ENCODE measurements at regions not wholly inside any gene's neighbourhood (a gene's known extent, or its start where the extent isn't known, plus 50 kb on each side); places are given as distances from the start of the nearest gene placed in this dataset.

GRCh38 chr2:209351636-209352035, 72.2 kb upstream of the MAP2 start:
- intact Hi-C loops (cut with DNase I): no loop called here
- no peak for ATAC-seq
- DNase-seq (ENCODE audit: missing footprints): no peak

- no peak for ATAC-seq
- intact Hi-C loops (cut with DNase I): no loop called here
- no peak for DNase-seq (ENCODE audit: missing footprints)
Observed at GRCh38 chr2:209358992-209359391, 64.9 kb upstream of the MAP2 start.

DNA sequence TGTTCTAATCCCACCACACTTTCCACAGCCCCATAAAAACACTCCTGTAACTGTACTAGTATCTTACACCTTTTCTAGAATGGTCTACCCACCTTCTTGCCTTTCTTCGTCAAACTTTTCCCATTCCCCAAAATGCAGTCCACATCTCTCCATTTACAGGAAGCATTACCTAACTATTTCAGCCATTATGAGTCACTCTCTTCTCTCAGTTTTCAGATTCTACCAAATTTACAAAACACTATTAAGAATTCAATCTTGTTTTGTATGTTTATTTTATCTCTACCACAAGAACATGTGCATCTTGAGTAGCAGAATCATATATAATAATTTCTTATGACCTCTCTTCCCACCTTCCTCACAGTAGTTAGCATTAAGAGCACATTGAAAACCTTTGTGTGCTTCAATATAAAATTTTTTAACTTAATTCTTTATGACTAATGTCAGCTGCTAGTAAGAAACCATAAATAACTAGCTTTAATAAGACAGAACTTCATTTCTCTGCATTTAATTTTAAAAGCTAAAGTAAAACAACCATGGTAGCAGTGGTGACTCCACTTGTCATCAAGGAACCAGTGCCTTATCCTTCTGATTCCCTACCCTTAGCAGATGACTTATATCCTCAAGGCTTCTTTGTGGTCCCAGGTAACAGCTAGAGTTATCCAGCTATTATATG, 56.6 kb upstream of the MAP2 start:
- DNase-seq (ENCODE audit: missing footprints) (no peak), ATAC-seq (no peak)
- intact Hi-C loops (cut with DNase I): no loop called here

- ATAC-seq: no peak
- DNase-seq (ENCODE audit: missing footprints): no peak
- intact Hi-C loops (cut with DNase I): no loop called here
Observed at GRCh38 chr2:209368406-209368805, 55.4 kb upstream of the MAP2 start.

DNA sequence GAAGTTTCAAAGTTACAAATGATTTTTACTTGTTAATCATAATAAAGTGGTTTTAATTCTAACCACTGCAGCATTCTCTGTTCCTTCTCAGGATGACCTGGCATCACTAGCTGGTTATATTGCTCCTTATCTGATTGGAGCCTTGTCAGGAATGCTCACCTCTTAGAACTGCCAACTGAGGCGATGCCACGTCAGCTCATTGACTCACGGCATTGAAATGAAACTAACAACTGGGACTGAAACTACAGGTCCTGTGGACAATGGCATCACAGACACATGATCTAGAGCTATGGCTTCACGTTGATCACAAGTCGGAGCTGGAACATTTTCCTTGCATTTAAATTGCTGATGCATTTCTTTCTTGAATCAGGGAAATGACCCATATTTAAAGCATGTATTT, 54.9 kb upstream of the MAP2 start:
- DNase-seq (ENCODE audit: missing footprints) (no peak), ATAC-seq (no peak)
- intact Hi-C loops (cut with DNase I): no loop called here

- DNase-seq (ENCODE audit: missing footprints) (no peak), ATAC-seq (no peak)
- intact Hi-C loops (cut with DNase I): no loop called here
Observed at GRCh38 chr2:209369656-209370055, 54.2 kb upstream of the MAP2 start.

DNA sequence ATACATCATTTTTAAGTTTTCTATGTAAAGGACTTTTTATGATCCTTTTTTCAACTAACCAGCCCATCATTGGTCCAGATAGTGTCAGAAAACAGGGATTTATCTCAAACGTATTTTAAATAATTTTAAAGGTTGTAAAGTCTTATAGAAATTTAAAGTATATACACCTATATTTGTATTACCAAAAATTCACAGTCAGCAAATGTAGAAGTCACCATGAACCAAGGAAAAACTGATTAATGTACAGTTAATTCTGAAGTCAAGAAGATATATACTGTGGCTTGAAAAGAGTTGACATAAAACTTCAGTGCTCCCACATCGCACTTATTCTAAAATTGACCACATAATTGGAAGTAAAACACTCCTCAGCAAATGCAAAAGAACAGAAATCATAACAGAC, 52.4 kb upstream of the MAP2 start:
- no peak for DNase-seq (ENCODE audit: missing footprints)
- intact Hi-C loops (cut with DNase I): no loop called here
- ATAC-seq: no peak
